Amniotic epithelial cell (primary cell): ENCODE measurements at regions not wholly inside any gene's neighbourhood (a gene's known extent, or its start where the extent isn't known, plus 50 kb on each side); places are given as distances from the start of the nearest gene placed in this dataset.

Experiments used
- DNase-seq: peaks from one replicate; pipeline ENCODE4 v3.0.0-alpha.2; 2010; ENCODE audit warnings: low read depth

DNA sequence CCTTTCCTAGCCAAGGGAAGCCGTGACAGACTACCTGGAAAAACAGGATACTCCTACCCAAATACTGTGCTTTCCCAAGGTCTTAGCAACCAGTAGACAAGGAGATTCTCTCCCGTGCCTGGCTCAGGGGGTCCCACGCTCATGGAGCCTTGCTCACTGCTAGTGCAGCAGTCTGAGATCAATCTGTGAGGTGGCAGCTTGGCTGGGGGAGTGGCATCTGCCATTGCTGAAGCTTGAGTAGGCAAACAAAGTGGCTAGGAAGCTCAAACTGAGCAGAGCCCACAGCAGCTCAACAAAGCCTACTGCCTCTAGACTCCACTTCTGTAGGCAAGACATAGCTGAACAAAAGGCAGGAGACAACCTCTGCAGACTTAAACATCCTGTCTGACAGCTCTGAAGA is 177.1 kb downstream of the PARM1 start:
- no peak for DNase-seq

DNA sequence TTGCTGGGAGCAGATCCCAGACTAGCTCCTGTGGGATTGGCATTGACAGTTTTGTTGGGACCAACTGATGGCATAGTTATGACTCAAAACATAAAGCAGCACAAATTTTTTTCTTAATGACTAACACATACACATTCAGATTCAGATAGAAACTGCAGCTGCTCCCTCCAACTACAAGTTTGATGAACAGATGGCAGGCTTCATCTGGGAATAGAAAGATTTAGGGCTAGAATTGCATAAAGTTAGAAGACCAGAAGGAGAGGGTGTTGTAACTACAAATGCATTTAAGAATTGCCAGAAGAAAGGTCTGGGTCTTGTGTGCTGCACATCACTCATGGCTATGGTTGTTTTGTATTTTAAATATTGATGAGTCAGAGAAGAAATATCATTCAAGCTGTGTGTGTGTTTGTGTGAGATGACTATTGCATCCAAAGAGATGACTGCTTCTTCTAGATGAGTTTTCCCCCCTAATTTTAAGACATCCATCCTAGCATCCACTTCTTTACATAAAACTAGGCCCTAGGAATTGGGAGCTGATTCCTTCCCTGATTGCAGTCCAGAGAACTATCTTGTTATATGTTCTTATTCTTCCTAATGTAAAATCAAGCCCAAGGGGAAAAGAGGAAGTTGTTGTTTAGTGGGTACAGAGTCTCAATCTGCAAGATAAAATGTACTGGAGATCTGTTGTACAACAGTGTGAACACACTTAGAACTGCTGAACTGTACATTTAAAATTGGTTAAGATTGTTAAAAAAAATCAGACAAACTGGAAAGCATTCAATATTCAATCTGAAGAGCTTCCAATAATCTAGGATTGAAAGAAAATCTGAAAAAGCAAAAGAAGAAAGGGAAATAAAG is 175.1 kb downstream of the PARM1 start:
- DNase-seq = peak; percentile 38

DNA sequence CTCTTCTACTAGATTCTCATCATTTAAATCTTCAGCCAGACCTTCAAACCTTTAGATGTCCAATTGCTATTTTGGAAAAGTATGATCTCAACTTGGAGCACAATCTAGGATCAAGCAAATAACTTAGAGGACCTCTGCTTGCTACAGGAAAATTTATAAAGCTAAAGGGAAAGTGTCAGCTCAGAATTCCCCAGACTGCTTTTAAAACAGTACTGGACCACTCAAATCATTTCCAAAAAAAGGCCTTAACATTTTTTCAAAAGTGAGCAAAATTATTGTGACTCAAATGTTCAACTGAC is 169.8 kb downstream of the PARM1 start:
- no peak for DNase-seq

DNA sequence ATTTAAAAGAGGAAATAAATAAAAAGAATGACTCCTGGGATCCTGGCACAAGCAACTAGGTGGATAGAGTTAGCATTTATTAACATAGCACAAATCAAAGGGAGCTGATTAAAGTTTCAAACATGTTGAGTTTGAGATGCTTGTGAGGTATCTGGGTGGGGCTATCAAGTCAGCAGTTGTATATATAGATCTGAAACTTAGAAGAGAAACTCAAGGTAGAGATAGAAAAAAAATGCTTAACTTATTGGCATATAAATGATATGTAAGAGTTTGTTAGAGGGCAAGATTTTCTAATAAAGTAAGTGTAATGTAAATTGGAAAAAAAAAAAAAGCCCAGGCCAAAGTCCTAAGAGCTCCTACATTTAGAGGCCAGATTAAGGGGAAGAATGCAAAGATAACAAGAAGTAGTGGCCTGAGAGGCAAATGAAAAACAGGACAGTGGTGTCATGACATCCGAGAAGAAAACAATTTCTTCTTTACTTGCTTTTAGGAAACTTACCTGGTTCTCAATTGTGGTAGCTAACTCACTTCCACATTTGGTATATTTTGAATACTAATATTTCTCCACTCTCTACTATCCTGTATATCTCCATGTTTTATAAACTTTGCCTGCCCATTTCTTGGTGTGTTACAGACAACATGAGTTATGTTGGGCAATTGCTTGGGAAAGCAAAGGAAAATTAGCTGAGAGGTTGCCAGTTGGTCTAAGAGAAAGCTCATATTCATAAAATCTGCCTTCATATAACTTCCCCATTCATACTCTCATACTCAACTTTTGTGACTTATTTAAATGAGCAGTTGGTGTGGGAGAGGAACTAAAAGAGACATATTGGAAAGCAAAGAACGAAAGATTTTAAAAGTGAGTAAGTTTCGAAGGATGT is 169.2 kb downstream of the PARM1 start:
- DNase-seq = no peak
